Stomach (tissue), 8 donors: ENCODE measurements at regions not wholly inside any gene's neighbourhood (a gene's known extent, or its start where the extent isn't known, plus 50 kb on each side); places are given as distances from the start of the nearest gene placed in this dataset.

Source experiments
- DNase-seq, 2 donors: peaks; one replicate each; pipeline versions ENCODE4 v3.0.0 to v3.0.0-alpha.2; 2013 to 2019
- H3K27ac ChIP-seq, 5 donors: fragments of 200-600 bp in 4 of 5; sonication (generic) in 4 of 5; one replicate each; pipeline ENCODE4 v1.5.1; 2013 to 2019; ENCODE audit warnings: mild to moderate bottlenecking in 1 of 5, moderate library complexity in 1 of 5
- H3K27me3 ChIP-seq, 3 donors: fragments of 200-600 bp; sonication (generic); one replicate each; pipeline ENCODE4 v1.5.1; 2017 to 2019; ENCODE audit warnings: mixed run types in 1 of 3
- H3K36me3 ChIP-seq, 4 donors: fragments of 200-600 bp; sonication (generic); 1 replicate in 3 of 4; 2 replicates in 1 of 4; pipeline ENCODE4 v1.5.1; 2016 to 2019
- H3K4me1 ChIP-seq, 4 donors: fragments of 200-600 bp; sonication (generic); one replicate each; pipeline ENCODE4 v1.5.1; 2016 to 2019
- H3K4me3 ChIP-seq, 4 donors: fragments of 200-600 bp; sonication (generic) in 3 of 4; one replicate each; pipeline ENCODE4 v1.5.1; 2016 to 2019; ENCODE audit warnings: mild to moderate bottlenecking in 1 of 4
- H3K9me3 ChIP-seq, 4 donors: fragments of 200-600 bp; sonication (generic); one replicate each; pipeline ENCODE4 v1.5.1; 2016 to 2019
- CTCF ChIP-seq, 7 experiments: fragments of 450-650 bp in 4 of 7; fragments of 200-600 bp in 3 of 7; sonication (generic) in 3 of 7; IDR thresholded peaks; one replicate each; pipeline ENCODE4 v1.5.1; 2016 to 2019; ENCODE audit warnings: antibody characterized with exemption in 7 of 7, control low read depth in 2 of 7, mild to moderate bottlenecking in 1 of 7
- EP300 ChIP-seq: sonication (generic); formaldehyde crosslinking; IDR thresholded peaks from one replicate; pipeline ENCODE4 v1.6.1; 2017; ENCODE audit warnings: antibody characterized with exemption
- POLR2A ChIP-seq, 4 donors: fragments of 450-650 bp; IDR thresholded peaks; one replicate each; pipeline ENCODE4 v1.6.1; 2016; ENCODE audit warnings: antibody characterized with exemption in 4 of 4, control low read depth in 2 of 4, mild to moderate bottlenecking in 1 of 4, moderate library complexity in 1 of 4
- POLR2AphosphoS5 ChIP-seq, 3 donors: sonication (generic); formaldehyde crosslinking; IDR thresholded peaks; one replicate each; pipeline ENCODE4 v1.6.1; 2016; ENCODE audit warnings: antibody characterized with exemption in 3 of 3
- WGBS, 5 donors: extraction: QIAGEN DNeasy Blood & Tissue Kit in 3 of 5; methylation state at CpG; one replicate each; pipeline versions ENCODE4 v1.1.5 to v1.1.7; 2013 to 2018; 5-methylcytosine and 5-hydroxymethylcytosine counted together
- intact Hi-C: fragments of 100-400 bp; cut with DNase I; formaldehyde crosslinking; loops from one replicate; pipeline ENCODE4 v1.15.1; 2023; ENCODE audit warnings: low total_unique reads
- donor health status: healthy with polysubstance abuse.
- donor health status: Bipolar disorder and iron deficiency.
- donor health status: healthy.

GRCh38 chr14:100448376-100448775 is 125.2 kb downstream of the SLC25A47 start:
- Histone ChIP-seq H3K27me3 (no peaks in the 10 kb centered on the region), H3K4me3 (no peak overlapping the region), H3K27ac (no peak overlapping the region), H3K36me3 (no peaks in the 10 kb centered on the region), H3K9me3 (no peaks in the 10 kb centered on the region), H3K4me1 (peaks cover 0 to 14% (median 0%) of the 10 kb centered on the region in 4 donors)
- intact Hi-C loops, result loop anchor here (10.0 kb wide), 1 partner anchor 196 kb away; no protein-coding TSS in a partner anchor
- no peak for DNase-seq
- TF ChIP-seq POLR2AphosphoS5 (IDR thresholded peaks at IDR 0.05), result no peak
- WGBS, 5 donors, result 47 to 76% (median 55%) methylated on average over 5 of the region's 5 CpGs

GRCh38 chr14:100449225-100449987 is 126.3 kb downstream of the SLC25A47 start:
- Histone ChIP-seq H3K4me1 (peaks cover 0 to 12% (median 0%) of the 10 kb centered on the region in 4 donors), H3K36me3 (no peaks in the 10 kb centered on the region), H3K4me3 (no peak overlapping the region), H3K27ac (no peak overlapping the region), H3K27me3 (no peaks in the 10 kb centered on the region), H3K9me3 (no peaks in the 10 kb centered on the region)
- intact Hi-C loops, result loop anchor here (10.0 kb wide), 1 partner anchor 195 kb away; no protein-coding TSS in a partner anchor
- no peak for TF ChIP-seq EP300
- TF ChIP-seq POLR2A (IDR thresholded peaks at IDR 0.05), result no peak
- TF ChIP-seq CTCF (IDR thresholded peaks at IDR 0.05), result no peak
- no peak for TF ChIP-seq POLR2AphosphoS5 (IDR thresholded peaks at IDR 0.05)
- DNase-seq, result no peak
- WGBS, 5 donors, result 87 to 92% (median 91%) methylated on average over 13 to 14 of the region's 14 CpGs

- no peak for DNase-seq
- Histone ChIP-seq H3K27ac (no peak overlapping the region), H3K4me3 (no peak overlapping the region), H3K9me3 (no peaks in the 10 kb centered on the region), H3K27me3 (no peaks in the 10 kb centered on the region), H3K4me1 (peaks cover 0 to 12% (median 0%) of the 10 kb centered on the region in 4 donors), H3K36me3 (no peaks in the 10 kb centered on the region)
- intact Hi-C loops, result no loop called here
- no peak for TF ChIP-seq POLR2A (IDR thresholded peaks at IDR 0.05)
- TF ChIP-seq CTCF (IDR thresholded peaks at IDR 0.05), result no peak
- no peak for TF ChIP-seq POLR2AphosphoS5 (IDR thresholded peaks at IDR 0.05)
- no peak for TF ChIP-seq EP300
- 89 to 95% (median 93%) methylated on average over 2 of the region's 2 CpGs for WGBS, 5 donors
Measured at GRCh38 chr14:100450049-100450448, 126.9 kb downstream of the SLC25A47 start.

- intact Hi-C loops, result no loop called here
- no peak overlapping the region for H3K4me3 ChIP-seq
- no peaks in the 10 kb centered on the region for H3K9me3 ChIP-seq
- H3K27ac ChIP-seq, result no peak overlapping the region
- DNase-seq, result no peak
- WGBS, 5 donors, result 78 to 90% (median 87%) methylated on average over 6 of the region's 6 CpGs
- H3K36me3 ChIP-seq, result no peaks in the 10 kb centered on the region
- peaks cover 0 to 12% (median 0%) of the 10 kb centered on the region in 4 donors for H3K4me1 ChIP-seq
- TF ChIP-seq CTCF (IDR thresholded peaks at IDR 0.05) (no peak), POLR2AphosphoS5 (IDR thresholded peaks at IDR 0.05) (no peak), EP300 (no peak), POLR2A (IDR thresholded peaks at IDR 0.05) (no peak)
- no peaks in the 10 kb centered on the region for H3K27me3 ChIP-seq
Measured at GRCh38 chr14:100450736-100451135, 127.6 kb downstream of the SLC25A47 start.

- intact Hi-C loops, result no loop called here
- Histone ChIP-seq H3K9me3 (no peaks in the 10 kb centered on the region), H3K4me1 (peaks cover 0 to 12% (median 0%) of the 10 kb centered on the region in 4 donors), H3K36me3 (no peaks in the 10 kb centered on the region), H3K27ac (no peak overlapping the region), H3K4me3 (no peak overlapping the region), H3K27me3 (no peaks in the 10 kb centered on the region)
- 92 to 97% (median 94%) methylated on average over 6 of the region's 6 CpGs for WGBS, 5 donors
- TF ChIP-seq POLR2A (IDR thresholded peaks at IDR 0.05) (no peak), EP300 (no peak), POLR2AphosphoS5 (IDR thresholded peaks at IDR 0.05) (no peak), CTCF (IDR thresholded peaks at IDR 0.05) (no peak)
- DNase-seq, result no peak
Measured at GRCh38 chr14:100451264-100451663, 128.1 kb downstream of the SLC25A47 start.
